ENCODE measurements at regions not wholly inside any gene's neighbourhood (a gene's known extent, or its start where the extent isn't known, plus 50 kb on each side); places are given as distances from the start of the nearest gene placed in this dataset.

DNA sequence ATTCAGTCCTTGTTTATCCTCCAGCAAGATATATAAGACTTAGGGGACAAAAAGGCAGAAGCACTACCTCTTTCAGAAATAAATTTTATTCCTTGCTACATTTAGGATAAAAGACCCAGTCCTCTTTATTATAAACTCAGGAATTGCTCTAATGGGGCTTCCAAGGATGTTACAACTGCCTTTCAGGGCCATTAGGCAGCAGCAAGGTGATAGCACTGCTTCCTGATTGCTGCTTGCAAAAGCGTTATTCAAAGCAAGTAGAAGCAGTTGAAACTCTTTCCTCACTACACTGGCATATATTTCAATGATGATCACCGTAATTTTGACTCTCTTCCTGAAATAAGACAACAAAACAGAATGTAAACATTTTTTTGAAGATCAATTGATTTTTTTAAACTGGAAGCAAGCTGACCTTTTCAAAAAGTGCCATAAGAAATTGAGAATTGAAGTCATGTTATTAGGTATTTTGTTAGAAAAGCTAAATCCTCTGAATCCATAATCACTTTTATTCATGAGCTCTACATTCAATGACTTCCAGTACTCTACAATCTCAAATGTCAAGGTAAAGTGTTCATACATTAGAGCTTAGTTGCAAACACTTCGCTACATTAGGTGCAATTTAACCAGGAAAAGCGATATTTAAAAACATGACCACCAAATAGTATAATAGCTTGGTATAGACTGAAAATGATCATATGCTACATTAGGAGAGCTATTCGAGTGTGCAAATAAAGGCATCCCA, 233.4 kb upstream of the SYT10 start:
- no peak overlapping the region for H3K4me3 ChIP-seq (ENCODE audit: low read length)
- H3K27ac ChIP-seq (ENCODE audit: low read length) = no peak overlapping the region
- H3K36me3 ChIP-seq (ENCODE audit: control insufficient read depth, insufficient read depth, low read length) = no peaks in the 10 kb centered on the region
- no peaks in the 10 kb centered on the region for H3K9me3 ChIP-seq (replicated peaks; ENCODE audit: control insufficient read depth, low read depth, low read length)
- H3K27me3 ChIP-seq (ENCODE audit: control insufficient read depth, insufficient read depth, low read length) = no peaks in the 10 kb centered on the region
- H3K4me1 ChIP-seq (ENCODE audit: control insufficient read depth, insufficient read depth, low read length) = no peaks in the 10 kb centered on the region
- no peak for DNase-seq
- WGBS (ENCODE audit: insufficient coverage) = 11% methylated on average over 1 of the region's 5 CpGs

DNA sequence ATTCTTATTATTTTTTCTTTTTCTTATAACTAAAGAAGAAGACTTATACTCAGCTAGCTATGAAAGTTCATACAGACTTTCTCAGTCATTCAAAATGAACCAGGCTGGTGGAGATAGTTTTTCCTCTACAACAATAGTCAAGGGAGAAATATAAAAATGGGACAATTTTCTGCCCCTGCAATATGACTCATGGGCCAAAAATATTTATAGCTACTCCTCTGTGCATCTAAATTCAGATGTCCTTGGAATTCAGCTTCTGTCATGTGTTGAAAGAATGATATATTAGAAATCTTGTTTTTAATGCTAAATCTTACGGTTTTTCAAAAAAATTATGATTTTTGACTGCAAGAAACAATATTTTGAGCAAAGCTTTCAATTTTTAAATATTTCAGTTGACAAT, 237.2 kb upstream of the SYT10 start:
- WGBS (ENCODE audit: insufficient coverage) = no CpG with 5 or more reads among the region's 1 CpG

DNA sequence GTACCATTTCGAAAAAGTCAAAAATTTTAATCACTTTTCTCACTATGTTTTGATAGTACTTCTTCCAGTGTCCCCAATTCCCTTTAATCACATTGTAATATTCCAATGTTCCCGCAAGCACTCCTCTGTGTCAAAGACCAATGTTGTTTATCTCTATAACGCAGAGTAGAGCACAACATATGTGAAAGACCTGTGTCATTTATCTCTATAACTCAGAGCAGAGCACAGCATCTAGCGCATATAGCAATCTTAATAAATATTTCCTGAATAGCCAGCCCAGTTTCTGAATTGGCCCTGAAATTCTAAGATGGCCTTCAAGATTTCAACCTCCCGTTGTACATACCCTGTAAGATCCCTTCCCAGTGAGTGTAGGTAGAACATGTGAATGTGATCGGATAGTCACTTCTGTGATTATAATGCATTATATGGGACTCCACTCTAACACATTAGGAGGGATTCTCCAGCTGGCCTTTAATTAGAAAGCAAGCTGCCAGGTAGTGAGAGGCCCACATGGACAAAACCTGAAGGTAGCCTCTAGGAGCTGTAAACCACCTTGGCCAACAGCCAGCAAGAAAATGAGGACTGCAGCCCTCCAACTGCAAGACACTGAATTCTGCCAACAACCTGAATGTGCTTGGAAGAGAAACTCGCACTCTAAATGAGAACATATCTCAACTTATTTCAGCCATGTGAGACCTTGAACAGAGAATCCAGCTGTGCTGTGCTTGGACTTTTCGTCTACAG, 238.8 kb upstream of the SYT10 start:
- WGBS (ENCODE audit: insufficient coverage) = 71% methylated on average over 3 of the region's 8 CpGs

More for the DNA sequence above, 237.2 kb upstream of the SYT10 start:
- no peaks in the 10 kb centered on the region for H3K4me1 ChIP-seq (ENCODE audit: control insufficient read depth, insufficient read depth, low read length)
- no peaks in the 10 kb centered on the region for H3K27me3 ChIP-seq (ENCODE audit: control insufficient read depth, insufficient read depth, low read length)
- H3K27ac ChIP-seq (ENCODE audit: low read length) = no peak overlapping the region
- no peaks in the 10 kb centered on the region for H3K9me3 ChIP-seq (replicated peaks; ENCODE audit: control insufficient read depth, low read depth, low read length)
- H3K4me3 ChIP-seq (ENCODE audit: low read length) = no peak overlapping the region
- no peak for DNase-seq
- no peaks in the 10 kb centered on the region for H3K36me3 ChIP-seq (ENCODE audit: control insufficient read depth, insufficient read depth, low read length)

DNA sequence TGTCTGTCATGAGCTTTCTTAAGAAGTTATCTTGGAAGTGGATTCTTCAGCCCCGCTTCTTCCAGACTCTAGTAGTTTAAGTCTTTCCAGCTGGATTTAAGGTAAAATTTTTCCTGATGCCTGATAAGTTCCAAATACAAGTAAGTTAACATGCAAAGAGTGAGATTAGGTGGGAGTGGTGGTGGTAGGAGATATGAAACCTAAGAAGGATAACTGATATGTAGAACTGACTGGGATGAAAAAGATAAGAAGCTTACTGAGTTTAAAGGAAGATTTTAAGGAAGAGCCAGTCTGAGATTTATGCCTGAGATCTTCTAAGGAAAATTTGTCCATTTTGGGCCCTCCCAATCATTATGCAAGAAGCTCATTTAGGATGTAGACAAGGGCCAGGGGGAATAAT, 250.9 kb upstream of the SYT10 start:
- Histone ChIP-seq H3K9me3 (replicated peaks; ENCODE audit: control insufficient read depth, low read depth, low read length) (no peaks in the 10 kb centered on the region), H3K4me3 (ENCODE audit: low read length) (no peak overlapping the region), H3K27ac (ENCODE audit: low read length) (no peak overlapping the region), H3K4me1 (ENCODE audit: control insufficient read depth, insufficient read depth, low read length) (no peaks in the 10 kb centered on the region), H3K36me3 (ENCODE audit: control insufficient read depth, insufficient read depth, low read length) (no peaks in the 10 kb centered on the region), H3K27me3 (ENCODE audit: control insufficient read depth, insufficient read depth, low read length) (no peaks in the 10 kb centered on the region)
- no peak for DNase-seq
- no CpG with 5 or more reads among the region's 1 CpG for WGBS (ENCODE audit: insufficient coverage)

More for the DNA sequence above, 238.8 kb upstream of the SYT10 start:
- H3K9me3 ChIP-seq (replicated peaks; ENCODE audit: control insufficient read depth, low read depth, low read length) = no peaks in the 10 kb centered on the region
- no peak for DNase-seq
- H3K4me1 ChIP-seq (ENCODE audit: control insufficient read depth, insufficient read depth, low read length) = no peaks in the 10 kb centered on the region
- no peaks in the 10 kb centered on the region for H3K36me3 ChIP-seq (ENCODE audit: control insufficient read depth, insufficient read depth, low read length)
- H3K27ac ChIP-seq (ENCODE audit: low read length) = no peak overlapping the region
- H3K4me3 ChIP-seq (ENCODE audit: low read length) = no peak overlapping the region
- H3K27me3 ChIP-seq (ENCODE audit: control insufficient read depth, insufficient read depth, low read length) = no peaks in the 10 kb centered on the region

DNA sequence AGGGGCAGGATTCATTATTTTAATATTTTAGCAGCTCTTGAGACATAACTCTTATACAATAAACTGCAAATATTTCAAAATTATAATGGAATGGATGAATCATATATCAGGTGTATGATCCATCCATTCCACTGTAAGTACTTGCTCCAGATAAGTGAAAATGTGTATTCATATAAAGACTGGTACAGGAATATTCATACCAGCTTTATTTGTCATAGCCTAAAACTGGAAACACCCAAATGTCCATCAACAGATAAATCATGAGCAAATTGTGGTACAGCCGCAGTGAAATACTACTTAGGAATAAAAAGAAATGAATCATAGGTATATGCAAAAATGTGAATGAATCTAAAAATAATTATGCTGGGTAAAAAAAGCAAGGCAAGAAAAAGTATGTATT, 263.6 kb upstream of the SYT10 start:
- no peak overlapping the region for H3K27ac ChIP-seq (ENCODE audit: low read length)
- no peaks in the 10 kb centered on the region for H3K27me3 ChIP-seq (ENCODE audit: control insufficient read depth, insufficient read depth, low read length)
- H3K4me3 ChIP-seq (ENCODE audit: low read length) = no peak overlapping the region
- WGBS (ENCODE audit: insufficient coverage) = no CpG with 5 or more reads among the region's 1 CpG
- no peak for DNase-seq
- H3K4me1 ChIP-seq (ENCODE audit: control insufficient read depth, insufficient read depth, low read length) = no peaks in the 10 kb centered on the region
- no peaks in the 10 kb centered on the region for H3K36me3 ChIP-seq (ENCODE audit: control insufficient read depth, insufficient read depth, low read length)
- no peaks in the 10 kb centered on the region for H3K9me3 ChIP-seq (replicated peaks; ENCODE audit: control insufficient read depth, low read depth, low read length)

DNA sequence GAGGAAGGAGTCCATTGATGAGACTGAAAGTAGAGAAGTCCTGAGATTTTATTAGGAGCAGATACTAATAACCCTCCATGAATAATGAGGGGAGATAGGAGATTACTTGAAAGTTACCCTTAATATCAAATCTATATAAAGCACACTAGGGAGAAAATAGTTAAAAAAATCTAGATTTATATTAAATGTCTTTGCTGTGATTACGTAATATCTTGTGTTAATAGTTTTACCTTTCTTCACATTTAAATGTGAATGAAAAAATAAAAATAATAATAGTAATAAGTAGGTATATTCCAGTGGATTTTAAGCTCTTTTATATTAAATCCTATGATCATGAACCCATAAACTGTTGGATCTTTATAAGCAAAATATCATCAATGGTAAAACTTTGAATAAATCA, 267.3 kb upstream of the SYT10 start:
- no CpG with 5 or more reads among the region's 1 CpG for WGBS (ENCODE audit: insufficient coverage)
- H3K9me3 ChIP-seq (replicated peaks; ENCODE audit: control insufficient read depth, low read depth, low read length) = no peaks in the 10 kb centered on the region
- H3K36me3 ChIP-seq (ENCODE audit: control insufficient read depth, insufficient read depth, low read length) = no peaks in the 10 kb centered on the region
- H3K4me1 ChIP-seq (ENCODE audit: control insufficient read depth, insufficient read depth, low read length) = no peaks in the 10 kb centered on the region
- no peak for DNase-seq
- H3K27ac ChIP-seq (ENCODE audit: low read length) = no peak overlapping the region
- H3K27me3 ChIP-seq (ENCODE audit: control insufficient read depth, insufficient read depth, low read length) = no peaks in the 10 kb centered on the region
- no peak overlapping the region for H3K4me3 ChIP-seq (ENCODE audit: low read length)

DNA sequence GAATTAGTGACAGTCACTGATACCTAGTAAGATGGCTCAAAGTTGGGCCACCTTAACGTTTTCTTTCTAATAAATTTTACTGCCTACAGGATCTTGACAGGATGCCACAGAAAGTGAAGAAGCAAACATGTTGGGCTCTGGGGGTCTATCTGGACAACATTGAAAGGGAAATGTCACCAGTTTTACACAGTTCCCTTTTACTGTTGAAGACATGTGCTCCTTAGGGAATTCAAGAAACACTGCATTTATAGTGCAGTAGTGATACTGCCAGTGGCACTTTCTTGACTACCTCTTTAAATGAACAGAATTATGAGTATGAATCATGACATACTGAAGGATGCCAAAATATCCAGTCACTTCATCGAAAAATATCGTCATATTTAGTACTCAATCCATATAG, 269.3 kb upstream of the SYT10 start:
- no peak overlapping the region for H3K4me3 ChIP-seq (ENCODE audit: low read length)
- no peaks in the 10 kb centered on the region for H3K9me3 ChIP-seq (replicated peaks; ENCODE audit: control insufficient read depth, low read depth, low read length)
- H3K36me3 ChIP-seq (ENCODE audit: control insufficient read depth, insufficient read depth, low read length) = no peaks in the 10 kb centered on the region
- H3K27me3 ChIP-seq (ENCODE audit: control insufficient read depth, insufficient read depth, low read length) = no peaks in the 10 kb centered on the region
- no CpG with 5 or more reads among the region's 3 CpGs for WGBS (ENCODE audit: insufficient coverage)
- H3K27ac ChIP-seq (ENCODE audit: low read length) = no peak overlapping the region
- DNase-seq = no peak
- no peaks in the 10 kb centered on the region for H3K4me1 ChIP-seq (ENCODE audit: control insufficient read depth, insufficient read depth, low read length)

DNA sequence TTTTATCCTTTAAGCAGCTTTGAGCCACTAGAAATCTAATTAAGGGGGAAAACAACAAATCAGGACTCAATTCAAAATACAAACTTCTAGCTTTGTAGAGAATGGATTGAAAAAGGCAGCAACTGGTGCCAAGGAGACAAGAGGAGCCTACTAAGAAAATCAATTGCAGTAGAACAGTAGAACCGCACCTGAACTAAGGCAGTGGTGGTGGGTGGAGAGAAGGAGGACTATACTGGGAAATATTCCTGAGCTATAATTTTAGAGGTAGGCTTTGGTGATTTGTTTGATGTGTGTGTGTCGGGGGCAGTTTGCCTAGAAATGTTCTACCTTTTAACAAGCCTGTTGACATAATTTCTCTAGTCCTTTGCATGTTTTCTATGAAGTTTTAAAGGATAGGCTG, 270.9 kb upstream of the SYT10 start:
- Histone ChIP-seq H3K4me1 (ENCODE audit: control insufficient read depth, insufficient read depth, low read length) (no peaks in the 10 kb centered on the region), H3K27me3 (ENCODE audit: control insufficient read depth, insufficient read depth, low read length) (no peaks in the 10 kb centered on the region), H3K36me3 (ENCODE audit: control insufficient read depth, insufficient read depth, low read length) (no peaks in the 10 kb centered on the region), H3K9me3 (replicated peaks; ENCODE audit: control insufficient read depth, low read depth, low read length) (no peaks in the 10 kb centered on the region), H3K4me3 (ENCODE audit: low read length) (no peak overlapping the region), H3K27ac (ENCODE audit: low read length) (no peak overlapping the region)
- no peak for DNase-seq
- 80% methylated on average over 1 of the region's 2 CpGs for WGBS (ENCODE audit: insufficient coverage)

DNA sequence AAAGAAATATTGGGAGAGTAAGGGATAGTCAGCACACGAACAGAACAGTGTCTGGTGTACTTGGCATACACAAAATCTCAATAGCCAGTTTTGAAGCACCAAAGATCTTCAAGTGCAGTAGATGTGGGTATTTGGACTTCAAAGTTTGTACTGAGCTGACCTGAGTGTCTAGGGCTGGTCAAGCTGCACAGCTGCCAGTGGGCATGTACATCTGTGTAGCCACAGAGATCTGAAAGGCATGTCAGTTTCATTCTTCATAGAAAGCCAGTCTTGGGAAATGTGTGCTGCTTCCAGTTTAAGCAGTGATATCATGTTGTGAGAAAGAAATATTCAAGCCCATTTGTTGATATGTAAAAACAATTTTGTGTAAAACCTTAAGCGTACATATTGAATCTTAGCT, 279.0 kb upstream of the SYT10 start:
- Histone ChIP-seq H3K4me1 (ENCODE audit: control insufficient read depth, insufficient read depth, low read length) (no peaks in the 10 kb centered on the region), H3K9me3 (replicated peaks; ENCODE audit: control insufficient read depth, low read depth, low read length) (no peaks in the 10 kb centered on the region), H3K27ac (ENCODE audit: low read length) (no peak overlapping the region), H3K4me3 (ENCODE audit: low read length) (no peak overlapping the region), H3K36me3 (ENCODE audit: control insufficient read depth, insufficient read depth, low read length) (no peaks in the 10 kb centered on the region), H3K27me3 (ENCODE audit: control insufficient read depth, insufficient read depth, low read length) (no peaks in the 10 kb centered on the region)
- WGBS (ENCODE audit: insufficient coverage) = 57% methylated on average over 1 of the region's 2 CpGs
- DNase-seq = no peak

DNA sequence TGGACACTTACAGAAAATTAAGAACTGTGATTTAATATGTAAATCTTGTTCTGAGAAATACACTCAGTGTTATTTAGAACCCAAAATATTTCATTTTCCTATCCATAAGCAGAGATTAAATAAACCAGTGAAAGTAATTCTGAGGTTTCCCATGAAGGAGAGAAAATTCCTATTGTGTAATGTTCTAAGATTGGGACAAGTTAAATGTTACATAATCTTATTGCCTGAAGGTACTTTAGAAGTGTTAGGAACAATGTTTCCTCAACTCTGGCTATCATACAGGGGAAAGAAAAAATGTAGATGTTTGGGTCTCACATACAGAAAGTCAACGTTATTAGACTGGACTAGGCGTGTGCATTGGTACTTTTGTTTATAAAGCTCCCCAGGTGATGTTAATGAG, 281.9 kb upstream of the SYT10 start:
- H3K27me3 ChIP-seq (ENCODE audit: control insufficient read depth, insufficient read depth, low read length) = no peaks in the 10 kb centered on the region
- peaks cover 2% of the 10 kb centered on the region for H3K9me3 ChIP-seq (replicated peaks; ENCODE audit: control insufficient read depth, low read depth, low read length)
- no peak overlapping the region for H3K27ac ChIP-seq (ENCODE audit: low read length)
- H3K4me1 ChIP-seq (ENCODE audit: control insufficient read depth, insufficient read depth, low read length) = no peaks in the 10 kb centered on the region
- 45% methylated on average over 2 of the region's 2 CpGs for WGBS (ENCODE audit: insufficient coverage)
- H3K36me3 ChIP-seq (ENCODE audit: control insufficient read depth, insufficient read depth, low read length) = no peaks in the 10 kb centered on the region
- DNase-seq = no peak
- H3K4me3 ChIP-seq (ENCODE audit: low read length) = no peak overlapping the region
